H1 (cell line): ENCODE measurements at regions not wholly inside any gene's neighbourhood (a gene's known extent, or its start where the extent isn't known, plus 50 kb on each side); places are given as distances from the start of the nearest gene placed in this dataset.

Experiments used
- CTCF ChIA-PET: fragments of 300-600 bp; sonication (Branson Sonifier 250); formaldehyde crosslinking; loops from one replicate; lab custom pipeline; 2021; ENCODE audit not compliant: partially characterized antibody; lab: Charles Lee
- POLR2A ChIA-PET: fragments of 300-600 bp; sonication (Branson Sonifier 250); formaldehyde crosslinking; loops from one replicate; lab custom pipeline; 2021; ENCODE audit warnings: inconsistent platforms; ENCODE audit not compliant: partially characterized antibody; lab: Charles Lee
- DNase-seq, 2 experiments: peaks; one replicate each; pipeline versions ENCODE4 v3.0.0 to v3.0.0-alpha.2; 2010 to 2022; ENCODE audit warnings: low spot score in 2 of 2, low read depth in 1 of 2, mixed read lengths in 1 of 2
- FAIRE-seq: peaks from 2 replicates; lab custom pipeline; 2011; peaks lifted over from hg19 to GRCh38; lab: Jason Lieb, UNC
- H2AFZ ChIP-seq: 2 replicates; pipeline ENCODE4 v1.8.1; 2012; ENCODE audit warnings: low read length, inconsistent platforms
- H2AK5ac ChIP-seq: 2 replicates; pipeline ENCODE4 v1.6.1; 2013; ENCODE audit warnings: low read depth, low read length
- H2BK120ac ChIP-seq: replicated peaks from 2 replicates; pipeline ENCODE3; 2013; ENCODE audit warnings: low read depth, low read length, inconsistent platforms
- H2BK12ac ChIP-seq: 2 replicates; pipeline ENCODE4 v1.6.1; 2013; ENCODE audit warnings: low read depth, low read length
- H2BK15ac ChIP-seq: 2 replicates; pipeline ENCODE4 v1.6.1; 2013; ENCODE audit warnings: low read length
- H2BK20ac ChIP-seq: 2 replicates; pipeline ENCODE4 v1.6.1; 2013; ENCODE audit warnings: low read length
- H2BK5ac ChIP-seq: 2 replicates; pipeline ENCODE4 v1.6.1; 2013; ENCODE audit warnings: low read depth, low read length
- H3K14ac ChIP-seq: 2 replicates; pipeline ENCODE4 v1.6.1; 2013; ENCODE audit warnings: inconsistent platforms; ENCODE audit not compliant: insufficient read length
- H3K18ac ChIP-seq: 2 replicates; pipeline ENCODE4 v1.6.1; 2013; ENCODE audit warnings: low read length; ENCODE audit errors: extremely low read depth
- H3K23ac ChIP-seq: 2 replicates; pipeline ENCODE4 v1.6.1; 2013; ENCODE audit warnings: inconsistent platforms; ENCODE audit not compliant: insufficient read length
- H3K23me2 ChIP-seq: 2 replicates; pipeline ENCODE4 v1.6.1; 2013; ENCODE audit warnings: low read depth, low read length
- H3K27ac ChIP-seq: 2 replicates; pipeline ENCODE4 v1.6.1; 2011; ENCODE audit warnings: low read depth, low read length, inconsistent platforms
- H3K27me3 ChIP-seq, 4 experiments: replicated peaks in 1 of 4; 1 replicate in 1 of 4; 2 replicates in 3 of 4; pipeline versions ENCODE4 v1.6.1 to v1.8.1; 2011 to 2013; ENCODE audit warnings: low read length in 3 of 4, mild to moderate bottlenecking in 3 of 4, inconsistent platforms in 2 of 4, mixed read lengths in 2 of 4, moderate library complexity in 1 of 4; ENCODE audit not compliant: control insufficient read depth in 3 of 4, insufficient read depth in 3 of 4; ENCODE audit errors: extremely low read depth in 1 of 4
- H3K36me3 ChIP-seq, 4 experiments: 2 replicates each; pipeline versions ENCODE4 v1.6.1 to v1.8.1; 2011 to 2013; ENCODE audit warnings: mild to moderate bottlenecking in 4 of 4, low read length in 3 of 4, moderate library complexity in 2 of 4, control low read depth in 1 of 4, inconsistent platforms in 1 of 4; ENCODE audit not compliant: insufficient read depth in 4 of 4, control insufficient read depth in 2 of 4
- H3K4ac ChIP-seq: replicated peaks from 2 replicates; pipeline ENCODE3; 2013; ENCODE audit warnings: low read length, low read depth, mixed read lengths, inconsistent platforms; ENCODE audit not compliant: insufficient read length
- H3K4me1 ChIP-seq, 4 experiments: replicated peaks in 1 of 4; 1 replicate in 1 of 4; 2 replicates in 3 of 4; pipeline versions ENCODE4 v1.6.1 to v1.8.1; 2011 to 2013; ENCODE audit warnings: low read length in 3 of 4, inconsistent platforms in 2 of 4, mixed read lengths in 1 of 4; ENCODE audit not compliant: insufficient read depth in 4 of 4, control insufficient read depth in 3 of 4
- H3K4me2 ChIP-seq, 2 experiments: 2 replicates each; pipeline versions ENCODE4 v1.6.1 to v1.8.1; 2011 to 2013; ENCODE audit warnings: low read depth in 2 of 2, low read length in 2 of 2, control low read depth in 1 of 2, inconsistent platforms in 1 of 2, mild to moderate bottlenecking in 1 of 2; ENCODE audit not compliant: insufficient read depth in 1 of 2
- H3K4me3 ChIP-seq, 4 experiments: fragments of 200-600, 300-600 bp in 1 of 4; sonication (generic), shearing (Covaris generic), sonication (Bioruptor Twin) in 1 of 4; 2 replicates each; pipeline versions ENCODE4 v1.5.1 to v1.8.1; 2011 to 2016; ENCODE audit warnings: low read length in 4 of 4, low read depth in 3 of 4, control low read depth in 2 of 4, inconsistent platforms in 2 of 4, mild to moderate bottlenecking in 2 of 4, mixed read lengths in 1 of 4, moderate library complexity in 1 of 4; ENCODE audit not compliant: insufficient read depth in 2 of 4; ENCODE audit errors: extremely low read depth in 1 of 4
- H3K56ac ChIP-seq: replicated peaks from 2 replicates; pipeline ENCODE3; 2013; ENCODE audit warnings: low read depth, mild to moderate bottlenecking, mixed read lengths, low read length, inconsistent platforms; ENCODE audit not compliant: insufficient read length
- H3K79me1 ChIP-seq: 2 replicates; pipeline ENCODE4 v1.6.1; 2013; ENCODE audit warnings: low read depth, low read length, control low read depth
- H3K79me2 ChIP-seq, 2 experiments: 2 replicates each; pipeline versions ENCODE4 v1.6.1 to v1.8.1; 2012 to 2013; ENCODE audit warnings: low read length in 2 of 2, mild to moderate bottlenecking in 2 of 2, inconsistent platforms in 1 of 2; ENCODE audit not compliant: insufficient read depth in 2 of 2, control insufficient read depth in 1 of 2
- H3K9ac ChIP-seq, 4 experiments: replicated peaks in 1 of 4; 1 replicate in 1 of 4; 2 replicates in 3 of 4; pipeline versions ENCODE4 v1.6.1 to v1.8.1; 2011 to 2013; ENCODE audit warnings: low read depth in 3 of 4, low read length in 3 of 4, control low read depth in 2 of 4, mild to moderate bottlenecking in 2 of 4, moderate library complexity in 2 of 4, inconsistent platforms in 1 of 4; ENCODE audit errors: extremely low read depth in 1 of 4
- H3K9me3 ChIP-seq, 2 experiments: 2 replicates each; pipeline versions ENCODE4 v1.6.1 to v1.8.1; 2012 to 2013; ENCODE audit warnings: mild to moderate bottlenecking in 2 of 2, moderate library complexity in 2 of 2, control low read depth in 1 of 2, inconsistent platforms in 1 of 2, low read depth in 1 of 2, low read length in 1 of 2, mixed read lengths in 1 of 2; ENCODE audit not compliant: insufficient read depth in 2 of 2
- H4K20me1 ChIP-seq, 2 experiments: replicated peaks in 1 of 2; 2 replicates each; pipeline versions ENCODE3 to v1.8.1; 2011 to 2013; ENCODE audit warnings: inconsistent platforms in 2 of 2, low read length in 2 of 2, mild to moderate bottlenecking in 1 of 2; ENCODE audit not compliant: insufficient read depth in 2 of 2, control insufficient read depth in 1 of 2
- H4K5ac ChIP-seq: 2 replicates; pipeline ENCODE4 v1.6.1; 2013; ENCODE audit warnings: low read length, low read depth, mixed read lengths, inconsistent platforms; ENCODE audit not compliant: insufficient read length
- H4K8ac ChIP-seq: 2 replicates; pipeline ENCODE4 v1.8.0; 2013; ENCODE audit warnings: mild to moderate bottlenecking, moderate library complexity, low read length, inconsistent platforms; ENCODE audit not compliant: insufficient read depth; ENCODE audit errors: extremely low read depth
- H4K91ac ChIP-seq: replicated peaks from 2 replicates; pipeline ENCODE3; 2013; ENCODE audit warnings: low read length, mixed read lengths, inconsistent platforms; ENCODE audit not compliant: insufficient read length
- EZH2 ChIP-seq: fragments of 200-600 bp; sonication (generic); IDR thresholded peaks from 2 replicates; pipeline ENCODE4 v1.7.1; 2012; ENCODE audit warnings: low read depth, mild to moderate bottlenecking, moderate library complexity, low read length, inconsistent platforms; ENCODE audit not compliant: severe bottlenecking
- KDM1A ChIP-seq: fragments of 200-600, 300-600 bp; sonication (generic); IDR thresholded peaks from 2 replicates; pipeline ENCODE4 v1.7.1; 2016; ENCODE audit warnings: mild to moderate bottlenecking, low read length, borderline replicate concordance
- POU5F1 ChIP-seq: IDR thresholded peaks from 2 replicates; pipeline ENCODE4 v1.6.1; 2011; ENCODE audit warnings: low read depth, mild to moderate bottlenecking, low read length, moderate library complexity
- SUZ12 ChIP-seq: fragments of 200-600 bp; sonication (generic); IDR thresholded peaks from 2 replicates; pipeline ENCODE4 v1.6.1; 2012; ENCODE audit warnings: mild to moderate bottlenecking, inconsistent platforms, low read length, moderate library complexity, mixed read lengths
- USF2 ChIP-seq: IDR thresholded peaks from 2 replicates; pipeline ENCODE4 v1.6.1; 2011; ENCODE audit warnings: low read length, improper control_type of control experiment
- WGBS, 2 experiments: shearing (Covaris generic) in 1 of 2; methylation state at CpG; one replicate each; pipeline versions ENCODE4 v1.1.6 to v1.1.7; 2013 to 2015; ENCODE audit warnings: low lambda C conversion rate in 2 of 2, mixed read lengths in 2 of 2, inconsistent platforms in 1 of 2, low coverage in 1 of 2, missing lambda C conversion rate in 1 of 2; ENCODE audit not compliant: insufficient replicate concordance in 2 of 2, insufficient coverage in 1 of 2, insufficient read length in 1 of 2; ENCODE audit errors: extremely low coverage in 1 of 2, missing lambda C conversion rate in 1 of 2; 5-methylcytosine and 5-hydroxymethylcytosine counted together

GRCh38 chr14:101134851-101135433, 231.4 kb upstream of the RTL1 start:
- 92% methylated on average over 13 of the region's 13 CpGs; no CpG with 5 or more reads in 1 of the 2 experiments for WGBS, 2 experiments
- Histone ChIP-seq H3K79me1 (no peaks in the 10 kb centered on the region), H2BK20ac (no peak overlapping the region), H4K5ac (no peak overlapping the region), H3K23me2 (no peaks in the 10 kb centered on the region), H3K9ac (no peak overlapping the region), H4K20me1 (no peaks in the 10 kb centered on the region), H3K18ac (no peak overlapping the region), H2AK5ac (no peak overlapping the region), H3K4me3 (no peak overlapping the region), H3K23ac (no peak overlapping the region), H3K27ac (no peak overlapping the region), H3K27me3 (no peaks in the 10 kb centered on the region), H4K8ac (no peak overlapping the region), H3K79me2 (no peaks in the 10 kb centered on the region), H3K36me3 (no peaks in the 10 kb centered on the region), H3K4ac (no peak overlapping the region), H2AFZ (no peak overlapping the region), H4K91ac (no peak overlapping the region), H3K14ac (no peak overlapping the region), H3K4me2 (no peak overlapping the region), H2BK120ac (no peak overlapping the region), H3K9me3 (no peaks in the 10 kb centered on the region), H3K56ac (no peak overlapping the region), H2BK5ac (no peak overlapping the region), H2BK15ac (no peak overlapping the region), H2BK12ac (no peak overlapping the region), H3K4me1 (no peaks in the 10 kb centered on the region; a peak in 1 of 7 replicates)
- no peak for DNase-seq
- CTCF ChIA-PET: no interaction called here
- no peak for FAIRE-seq
- TF ChIP-seq USF2: no peak
- no peak for TF ChIP-seq KDM1A
- no peak for TF ChIP-seq EZH2
- TF ChIP-seq SUZ12: no peak
- no peak for TF ChIP-seq POU5F1
- POLR2A ChIA-PET: no interaction called here
